ENCODE measurements at regions not wholly inside any gene's neighbourhood (a gene's known extent, or its start where the extent isn't known, plus 50 kb on each side); places are given as distances from the start of the nearest gene placed in this dataset.

GRCh38 chr1:90650401-90650800 lies 66.7 kb downstream of the BARHL2 start:
- H4K20me1 ChIP-seq (ENCODE audit: insufficient read depth, low read length), result no peaks in the 10 kb centered on the region
- no peak overlapping the region; the same call in 1 of the 2 replicates for H2AFZ ChIP-seq (ENCODE audit: low read depth, low read length)
- DNase-seq (no peak), ATAC-seq (ENCODE audit: insufficient read depth, low read depth) (no peak)
- no peak overlapping the region for H3K27ac ChIP-seq (ENCODE audit: low read length)
- no peaks in the 10 kb centered on the region for H3K9me3 ChIP-seq (ENCODE audit: insufficient read depth, low read length, severe bottlenecking)
- H3K4me3 ChIP-seq (ENCODE audit: low read depth in 1 of 2, low read length in 2 of 2), result no peak overlapping the region
- H3K4me1 ChIP-seq (ENCODE audit: insufficient read depth, low read length), result no peaks in the 10 kb centered on the region
- H3K4me2 ChIP-seq (ENCODE audit: insufficient read depth, low read length), result no peak overlapping the region
- no peaks in the 10 kb centered on the region for H3K79me2 ChIP-seq (ENCODE audit: insufficient read depth, low read length)
- no peaks in the 10 kb centered on the region for H3K36me3 ChIP-seq (ENCODE audit: insufficient read depth, low read length)
- H3K27me3 ChIP-seq (ENCODE audit: insufficient read depth, low read length, poor library complexity), result no peaks in the 10 kb centered on the region
- TF ChIP-seq CTCF (IDR thresholded peaks at IDR 0.05; ENCODE audit: borderline replicate concordance, extremely low read depth, low read length, poor library complexity, severe bottlenecking) (no peak), EZH2 (IDR thresholded peaks at IDR 0.05; ENCODE audit: borderline replicate concordance, low read depth, low read length, severe bottlenecking) (no peak)
- no peak overlapping the region for H3K9ac ChIP-seq (ENCODE audit: low read depth, low read length)

- no peaks in the 10 kb centered on the region for H3K79me2 ChIP-seq (ENCODE audit: insufficient read depth, low read length)
- H3K27me3 ChIP-seq (ENCODE audit: insufficient read depth, low read length, poor library complexity), result no peaks in the 10 kb centered on the region
- no peaks in the 10 kb centered on the region for H4K20me1 ChIP-seq (ENCODE audit: insufficient read depth, low read length)
- H3K4me1 ChIP-seq (ENCODE audit: insufficient read depth, low read length), result peaks cover 17% of the 10 kb centered on the region
- DNase-seq, result peak; percentile 45
- H3K27ac ChIP-seq (ENCODE audit: low read length), result no peak overlapping the region
- no peaks in the 10 kb centered on the region for H3K36me3 ChIP-seq (ENCODE audit: insufficient read depth, low read length)
- ATAC-seq (ENCODE audit: insufficient read depth, low read depth), result peak; percentile 97
- H3K9me3 ChIP-seq (ENCODE audit: insufficient read depth, low read length, severe bottlenecking), result no peaks in the 10 kb centered on the region
- TF ChIP-seq CTCF (IDR thresholded peaks at IDR 0.05; ENCODE audit: borderline replicate concordance, extremely low read depth, low read length, poor library complexity, severe bottlenecking) (no peak), EZH2 (IDR thresholded peaks at IDR 0.05; ENCODE audit: borderline replicate concordance, low read depth, low read length, severe bottlenecking) (no peak)
- H3K9ac ChIP-seq (ENCODE audit: low read depth, low read length), result no peak overlapping the region
- H2AFZ ChIP-seq (ENCODE audit: low read depth, low read length), result no peak overlapping the region
- H3K4me2 ChIP-seq (ENCODE audit: insufficient read depth, low read length), result peak overlapping the region; percentile 11; the same call in 1 of the 2 replicates
- H3K4me3 ChIP-seq (ENCODE audit: low read depth in 1 of 2, low read length in 2 of 2), result no peak overlapping the region
Measured at GRCh38 chr1:90640325-90640724, 76.8 kb downstream of the BARHL2 start.

- Histone ChIP-seq H3K9me3 (ENCODE audit: insufficient read depth, low read length, severe bottlenecking) (no peaks in the 10 kb centered on the region), H3K9ac (ENCODE audit: low read depth, low read length) (no peak overlapping the region), H3K36me3 (ENCODE audit: insufficient read depth, low read length) (no peaks in the 10 kb centered on the region), H3K4me1 (ENCODE audit: insufficient read depth, low read length) (no peaks in the 10 kb centered on the region), H3K27me3 (ENCODE audit: insufficient read depth, low read length, poor library complexity) (no peaks in the 10 kb centered on the region), H3K4me3 (ENCODE audit: low read depth in 1 of 2, low read length in 2 of 2) (no peak overlapping the region), H4K20me1 (ENCODE audit: insufficient read depth, low read length) (no peaks in the 10 kb centered on the region), H3K4me2 (ENCODE audit: insufficient read depth, low read length) (no peak overlapping the region), H3K79me2 (ENCODE audit: insufficient read depth, low read length) (no peaks in the 10 kb centered on the region), H3K27ac (ENCODE audit: low read length) (no peak overlapping the region), H2AFZ (ENCODE audit: low read depth, low read length) (no peak overlapping the region)
- no peak for ATAC-seq (ENCODE audit: insufficient read depth, low read depth)
- no peak for TF ChIP-seq CTCF (IDR thresholded peaks at IDR 0.05; ENCODE audit: borderline replicate concordance, extremely low read depth, low read length, poor library complexity, severe bottlenecking)
- no peak for DNase-seq
Measured at GRCh38 chr1:90622666-90623065, 94.4 kb downstream of the BARHL2 start.

- Histone ChIP-seq H3K9me3 (ENCODE audit: insufficient read depth, low read length, severe bottlenecking) (no peaks in the 10 kb centered on the region), H4K20me1 (ENCODE audit: insufficient read depth, low read length) (no peaks in the 10 kb centered on the region), H3K4me1 (ENCODE audit: insufficient read depth, low read length) (no peaks in the 10 kb centered on the region), H3K4me3 (ENCODE audit: low read depth in 1 of 2, low read length in 2 of 2) (no peak overlapping the region), H3K4me2 (ENCODE audit: insufficient read depth, low read length) (no peak overlapping the region), H3K9ac (ENCODE audit: low read depth, low read length) (no peak overlapping the region), H3K27me3 (ENCODE audit: insufficient read depth, low read length, poor library complexity) (no peaks in the 10 kb centered on the region), H3K27ac (ENCODE audit: low read length) (no peak overlapping the region), H3K36me3 (ENCODE audit: insufficient read depth, low read length) (no peaks in the 10 kb centered on the region), H3K79me2 (ENCODE audit: insufficient read depth, low read length) (no peaks in the 10 kb centered on the region), H2AFZ (ENCODE audit: low read depth, low read length) (no peak overlapping the region)
- no peak for ATAC-seq (ENCODE audit: insufficient read depth, low read depth)
- DNase-seq, result no peak
- no peak for TF ChIP-seq CTCF (IDR thresholded peaks at IDR 0.05; ENCODE audit: borderline replicate concordance, extremely low read depth, low read length, poor library complexity, severe bottlenecking)
- no peak for TF ChIP-seq EZH2 (IDR thresholded peaks at IDR 0.05; ENCODE audit: borderline replicate concordance, low read depth, low read length, severe bottlenecking)
Measured at GRCh38 chr1:90621986-90622385, 95.1 kb downstream of the BARHL2 start.

Measured in DND-41 (cell line).